Neural progenitor cell (in vitro differentiated cells): ENCODE measurements at regions not wholly inside any gene's neighbourhood (a gene's known extent, or its start where the extent isn't known, plus 50 kb on each side); places are given as distances from the start of the nearest gene placed in this dataset.

Source experiments
- DNase-seq: peaks from one replicate; pipeline ENCODE4 v3.0.0-alpha.2; 2016; ENCODE audit warnings: low spot score
- H2AFZ ChIP-seq: fragments of 200-600 bp; sonication (generic); replicated peaks from 2 replicates; pipeline ENCODE4 v1.6.1; 2016; ENCODE audit warnings: antibody characterized with exemption
- H3F3A ChIP-seq: fragments of 200-600 bp; sonication (generic); 2 replicates; pipeline ENCODE4 v1.6.1; 2016; ENCODE audit warnings: antibody characterized with exemption, low read depth
- H3K27ac ChIP-seq: fragments of 200-600 bp; sonication (generic); 2 replicates; pipeline ENCODE4 v1.5.1; 2016; ENCODE audit warnings: mild to moderate bottlenecking
- H3K27me3 ChIP-seq: fragments of 200-600 bp; sonication (generic); 2 replicates; pipeline ENCODE4 v1.6.1; 2016; ENCODE audit warnings: mild to moderate bottlenecking, moderate library complexity
- H3K36me3 ChIP-seq: fragments of 200-600 bp; sonication (generic); 2 replicates; pipeline ENCODE4 v1.5.1; 2016
- H3K4me1 ChIP-seq: fragments of 200-600 bp; sonication (generic); 2 replicates; pipeline ENCODE4 v1.6.1; 2016; ENCODE audit warnings: mixed run types
- H3K4me2 ChIP-seq: fragments of 200-600 bp; sonication (generic); 2 replicates; pipeline ENCODE4 v1.6.1; 2016
- H3K4me3 ChIP-seq: fragments of 200-600 bp; sonication (generic); 2 replicates; pipeline ENCODE4 v1.5.1; 2016
- H3K79me2 ChIP-seq: fragments of 200-600 bp; sonication (generic); 2 replicates; pipeline ENCODE4 v1.6.1; 2016; ENCODE audit warnings: low read depth
- H3K9ac ChIP-seq: fragments of 200-600 bp; sonication (generic); 2 replicates; pipeline ENCODE4 v1.6.1; 2016
- H3K9me3 ChIP-seq: fragments of 200-600 bp; sonication (generic); 2 replicates; pipeline ENCODE4 v1.5.1; 2016; ENCODE audit warnings: low read depth
- H4K20me1 ChIP-seq: fragments of 200-600 bp; sonication (generic); 2 replicates; pipeline ENCODE4 v1.6.1; 2016; ENCODE audit warnings: low read depth
- H3K27ac Mint-ChIP-seq: 3 replicates; pipeline ENCODE4 v1.8.0; 2021; ENCODE audit warnings: mixed read lengths
- H3K27me3 Mint-ChIP-seq: 2 replicates; pipeline ENCODE4 v1.8.0; 2022; ENCODE audit warnings: low read depth, mild to moderate bottlenecking, inconsistent platforms, moderate library complexity, mixed read lengths; ENCODE audit not compliant: insufficient read depth
- H3K36me3 Mint-ChIP-seq: 3 replicates; pipeline ENCODE4 v1.8.0; 2021; ENCODE audit warnings: mixed read lengths
- H3K4me1 Mint-ChIP-seq: 3 replicates; pipeline ENCODE4 v1.8.0; 2021; ENCODE audit warnings: mixed read lengths
- H3K4me3 Mint-ChIP-seq: 3 replicates; pipeline ENCODE4 v1.8.0; 2021; ENCODE audit warnings: mild to moderate bottlenecking, moderate library complexity, mixed read lengths
- H3K9me3 Mint-ChIP-seq: 3 replicates; pipeline ENCODE4 v1.8.0; 2020; ENCODE audit warnings: mixed read lengths
- CTCF ChIP-seq: fragments of 200-600 bp; sonication (generic); IDR thresholded peaks from 2 replicates; pipeline ENCODE4 v1.5.1; 2017; ENCODE audit warnings: antibody characterized with exemption, mild to moderate bottlenecking
- EZH2 ChIP-seq: fragments of 200-600 bp; sonication (generic); IDR thresholded peaks from 2 replicates; pipeline ENCODE4 v1.6.1; 2017; ENCODE audit warnings: antibody characterized with exemption, mild to moderate bottlenecking, moderate library complexity
- EZH2phosphoT487 ChIP-seq: fragments of 200-600 bp; sonication (generic); IDR thresholded peaks from 2 replicates; pipeline ENCODE4 v1.6.1; 2017; ENCODE audit warnings: antibody characterized with exemption

- no peaks in the 10 kb centered on the region for H4K20me1 ChIP-seq
- DNase-seq = no peak
- H3K4me3 Mint-ChIP-seq = no peak overlapping the region
- TF ChIP-seq CTCF (no peak), EZH2 (no peak), EZH2phosphoT487 (no peak)
- no peak overlapping the region for H3K27ac ChIP-seq
- H3F3A ChIP-seq = no peaks in the 10 kb centered on the region
- no peaks in the 10 kb centered on the region for H3K36me3 Mint-ChIP-seq
- H3K36me3 ChIP-seq = no peaks in the 10 kb centered on the region
- no peaks in the 10 kb centered on the region for H3K9me3 ChIP-seq
- H3K27ac Mint-ChIP-seq = no peak overlapping the region
- H3K4me1 ChIP-seq = no peaks in the 10 kb centered on the region
- no peaks in the 10 kb centered on the region for H3K27me3 ChIP-seq
- no peaks in the 10 kb centered on the region for H3K4me1 Mint-ChIP-seq
- H3K9me3 Mint-ChIP-seq = no peaks in the 10 kb centered on the region
- no peak overlapping the region for H3K9ac ChIP-seq
- no peak overlapping the region for H2AFZ ChIP-seq
- no peaks in the 10 kb centered on the region for H3K27me3 Mint-ChIP-seq
- no peaks in the 10 kb centered on the region for H3K79me2 ChIP-seq
- no peak overlapping the region for H3K4me2 ChIP-seq
- no peak overlapping the region for H3K4me3 ChIP-seq
Measured at GRCh38 chr4:57865264-57865663, 755.1 kb upstream of the IGFBP7 start.

- Mint-ChIP-seq H3K4me3 (no peak overlapping the region), H3K27ac (no peak overlapping the region), H3K27me3 (no peaks in the 10 kb centered on the region), H3K9me3 (no peaks in the 10 kb centered on the region), H3K36me3 (no peaks in the 10 kb centered on the region), H3K4me1 (peaks cover 6% of the 10 kb centered on the region)
- H2AFZ ChIP-seq = no peak overlapping the region
- no peaks in the 10 kb centered on the region for H3K36me3 ChIP-seq
- no peak for DNase-seq
- no peaks in the 10 kb centered on the region for H3K9me3 ChIP-seq
- no peak overlapping the region for H3K27ac ChIP-seq
- no peaks in the 10 kb centered on the region for H3K27me3 ChIP-seq
- no peak overlapping the region for H3K4me2 ChIP-seq
- H3K79me2 ChIP-seq = no peaks in the 10 kb centered on the region
- H4K20me1 ChIP-seq = no peaks in the 10 kb centered on the region
- TF ChIP-seq EZH2 (no peak), CTCF (no peak), EZH2phosphoT487 (no peak)
- H3K4me3 ChIP-seq = no peak overlapping the region
- H3F3A ChIP-seq = peaks cover 4% of the 10 kb centered on the region
- H3K4me1 ChIP-seq = no peaks in the 10 kb centered on the region
- H3K9ac ChIP-seq = no peak overlapping the region
Measured at GRCh38 chr4:57854748-57855147, 744.6 kb upstream of the IGFBP7 start.

- H3K36me3 ChIP-seq = no peaks in the 10 kb centered on the region
- no peaks in the 10 kb centered on the region for H3F3A ChIP-seq
- no peak overlapping the region for H3K4me2 ChIP-seq
- no peaks in the 10 kb centered on the region for H3K27me3 Mint-ChIP-seq
- no peaks in the 10 kb centered on the region for H4K20me1 ChIP-seq
- no peak overlapping the region for H3K4me3 Mint-ChIP-seq
- no peak overlapping the region for H3K9ac ChIP-seq
- H3K9me3 Mint-ChIP-seq = no peaks in the 10 kb centered on the region
- no peak overlapping the region for H3K27ac Mint-ChIP-seq
- peaks cover 6% of the 10 kb centered on the region for H3K4me1 Mint-ChIP-seq
- no peak for DNase-seq
- no peaks in the 10 kb centered on the region for H3K79me2 ChIP-seq
- H3K27ac ChIP-seq = no peak overlapping the region
- no peaks in the 10 kb centered on the region for H3K9me3 ChIP-seq
- H3K4me3 ChIP-seq = no peak overlapping the region
- no peaks in the 10 kb centered on the region for H3K27me3 ChIP-seq
- TF ChIP-seq EZH2phosphoT487 (no peak), EZH2 (no peak), CTCF (no peak)
- H3K36me3 Mint-ChIP-seq = no peaks in the 10 kb centered on the region
- H2AFZ ChIP-seq = no peak overlapping the region
- no peaks in the 10 kb centered on the region for H3K4me1 ChIP-seq
Measured at GRCh38 chr4:57850141-57850540, 740.0 kb upstream of the IGFBP7 start.

- Histone ChIP-seq H2AFZ (no peak overlapping the region), H3K79me2 (no peaks in the 10 kb centered on the region), H3K4me1 (no peaks in the 10 kb centered on the region), H3F3A (no peaks in the 10 kb centered on the region), H3K4me2 (no peak overlapping the region), H3K9ac (no peak overlapping the region), H3K36me3 (no peaks in the 10 kb centered on the region), H3K27me3 (no peaks in the 10 kb centered on the region), H3K27ac (no peak overlapping the region), H3K9me3 (no peaks in the 10 kb centered on the region), H3K4me3 (no peak overlapping the region), H4K20me1 (no peaks in the 10 kb centered on the region)
- DNase-seq = no peak
- no peaks in the 10 kb centered on the region for H3K36me3 Mint-ChIP-seq
- no peaks in the 10 kb centered on the region for H3K27me3 Mint-ChIP-seq
- H3K4me1 Mint-ChIP-seq = peaks cover 7% of the 10 kb centered on the region
- no peak overlapping the region for H3K4me3 Mint-ChIP-seq
- no peak for TF ChIP-seq EZH2
- TF ChIP-seq CTCF = no peak
- no peak for TF ChIP-seq EZH2phosphoT487
- no peak overlapping the region for H3K27ac Mint-ChIP-seq
- no peaks in the 10 kb centered on the region for H3K9me3 Mint-ChIP-seq
Measured at GRCh38 chr4:57832083-57832482, 721.9 kb upstream of the IGFBP7 start.
